IgD-negative memory B cell (primary cell): ENCODE measurements at regions not wholly inside any gene's neighbourhood (a gene's known extent, or its start where the extent isn't known, plus 50 kb on each side); places are given as distances from the start of the nearest gene placed in this dataset.
A peak's percentile ranks its signal among the peaks of the same experiment; 100 is the strongest.
"Not testable (repeated sequence)": the region's sequence is repeated elsewhere in the genome, so short reads cannot be mapped to it uniquely, and the experiment has no call there.

Experiments used
- H3K27ac Mint-ChIP-seq, 3 donors: one replicate each; pipeline ENCODE4 v1.8.0; 2020 to 2022; ENCODE audit warnings: mild to moderate bottlenecking in 3 of 3, mixed read lengths in 3 of 3, moderate library complexity in 1 of 3
- H3K27me3 Mint-ChIP-seq: one replicate; pipeline ENCODE4 v1.8.0; 2021; ENCODE audit warnings: mixed read lengths
- H3K36me3 Mint-ChIP-seq: one replicate; pipeline ENCODE4 v1.8.0; 2020; ENCODE audit warnings: mild to moderate bottlenecking, mixed read lengths
- H3K4me1 Mint-ChIP-seq, 3 donors: one replicate each; pipeline ENCODE4 v1.8.0; 2020 to 2022; ENCODE audit warnings: mixed read lengths in 3 of 3, mild to moderate bottlenecking in 1 of 3
- H3K4me3 Mint-ChIP-seq, 4 donors: one replicate each; pipeline ENCODE4 v1.8.0; 2020 to 2022; ENCODE audit warnings: mild to moderate bottlenecking in 4 of 4, mixed read lengths in 4 of 4, moderate library complexity in 3 of 4
- H3K9me3 Mint-ChIP-seq, 3 donors: one replicate each; pipeline ENCODE4 v1.8.0; 2020 to 2021; ENCODE audit warnings: mixed read lengths in 3 of 3, mild to moderate bottlenecking in 1 of 3

DNA sequence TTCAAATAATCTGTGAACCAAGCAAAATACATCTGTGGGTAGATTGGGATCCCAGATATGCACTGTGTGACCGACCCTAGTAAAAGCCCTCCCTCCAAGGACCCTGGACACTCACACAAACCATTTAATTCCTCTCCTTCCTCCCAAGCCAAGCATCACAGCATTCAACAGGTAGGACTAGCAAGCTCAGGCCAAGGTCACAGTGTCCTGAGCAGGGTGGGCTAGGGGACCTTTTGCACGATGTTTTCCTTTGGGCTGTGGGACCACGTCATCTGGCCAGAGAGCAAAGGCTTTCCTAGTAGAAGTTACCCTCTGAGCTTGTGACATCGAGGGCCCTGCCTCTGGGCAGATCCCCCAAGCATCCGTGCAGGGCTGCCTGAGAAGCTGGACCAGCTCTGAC is 297.6 kb upstream of the ZNF507 start:
- H3K9me3 Mint-ChIP-seq: peaks cover 2 to 5% (median 5%) of the 10 kb centered on the region in 3 donors
- H3K4me3 Mint-ChIP-seq: no peak overlapping the region
- H3K27ac Mint-ChIP-seq: no peak overlapping the region
- no peaks in the 10 kb centered on the region for H3K27me3 Mint-ChIP-seq
- H3K36me3 Mint-ChIP-seq: no peaks in the 10 kb centered on the region
- H3K4me1 Mint-ChIP-seq: no peaks in the 10 kb centered on the region

DNA sequence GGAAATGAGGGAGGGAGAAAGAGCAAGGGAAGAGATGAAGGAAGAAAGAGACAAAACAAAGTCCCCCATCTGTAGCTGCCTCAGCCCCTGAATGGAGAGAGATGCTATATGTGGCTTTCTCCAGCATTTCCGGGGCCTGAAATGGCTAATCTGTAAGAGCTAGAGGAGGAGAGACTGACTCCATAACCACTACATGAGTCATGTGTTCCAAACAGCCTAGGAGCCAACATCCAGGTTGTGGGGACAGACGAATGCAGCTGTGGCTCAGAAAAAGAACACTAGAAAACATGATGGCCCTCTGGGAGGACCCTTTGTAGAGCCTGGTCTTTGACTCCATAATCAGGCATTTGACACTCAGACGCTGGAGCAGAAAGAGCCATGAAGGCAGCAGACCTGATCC is 292.0 kb upstream of the ZNF507 start:
- Mint-ChIP-seq H3K27me3 (no peaks in the 10 kb centered on the region), H3K27ac (no peak overlapping the region), H3K9me3 (peaks cover 4 to 7% (median 6%) of the 10 kb centered on the region in 3 donors), H3K36me3 (no peaks in the 10 kb centered on the region), H3K4me1 (no peaks in the 10 kb centered on the region), H3K4me3 (no peak overlapping the region)

DNA sequence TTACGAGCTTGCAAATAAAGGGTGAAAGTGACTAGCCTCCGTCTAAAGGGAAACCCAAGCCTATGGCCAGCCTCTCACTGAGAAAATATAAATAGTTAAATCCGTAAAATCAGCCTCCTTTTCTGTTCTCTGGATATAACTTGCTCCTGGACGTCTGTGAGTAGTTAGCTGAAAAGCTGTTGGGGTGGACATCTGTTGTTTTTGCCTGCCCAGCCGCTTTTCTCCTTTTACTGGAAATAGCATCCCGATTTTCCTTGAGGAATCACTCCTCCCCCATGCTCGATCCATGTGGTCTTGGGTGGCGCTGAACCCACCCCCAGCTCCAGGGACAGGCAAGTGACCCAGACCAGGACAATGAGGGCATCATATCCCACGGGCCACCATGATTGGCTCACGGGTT is 291.5 kb upstream of the ZNF507 start:
- Mint-ChIP-seq H3K4me1 (no peaks in the 10 kb centered on the region), H3K4me3 (no peak overlapping the region), H3K27me3 (no peaks in the 10 kb centered on the region), H3K36me3 (no peaks in the 10 kb centered on the region), H3K27ac (no peak overlapping the region), H3K9me3 (peaks cover 4 to 7% (median 7%) of the 10 kb centered on the region in 3 donors)

DNA sequence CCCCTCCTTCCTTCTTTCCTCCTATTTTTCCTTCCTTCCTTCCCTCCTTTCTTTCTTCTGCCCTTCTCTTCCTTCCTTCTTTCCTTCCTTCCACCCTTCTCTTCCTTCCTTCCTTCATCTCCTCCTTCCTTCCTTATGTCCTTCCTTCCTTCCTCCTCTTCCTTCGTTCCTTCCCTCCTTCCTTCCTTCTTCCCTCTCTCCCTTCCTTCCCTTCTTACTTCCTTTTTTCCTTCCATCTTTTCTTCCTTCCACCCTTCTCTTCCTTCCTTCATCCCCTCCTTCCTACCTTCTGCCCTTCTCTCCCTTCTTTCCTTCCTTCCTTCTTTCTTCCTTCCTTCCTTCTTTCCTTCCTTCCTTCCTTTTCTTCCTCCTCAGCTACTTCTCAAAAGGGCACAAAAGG is 287.3 kb upstream of the ZNF507 start:
- Mint-ChIP-seq H3K4me3 (no peak overlapping the region), H3K27me3 (no peaks in the 10 kb centered on the region), H3K27ac (no peak overlapping the region), H3K9me3 (peaks cover 5 to 8% (median 6%) of the 10 kb centered on the region in 3 donors), H3K36me3 (no peaks in the 10 kb centered on the region), H3K4me1 (no peaks in the 10 kb centered on the region)

DNA sequence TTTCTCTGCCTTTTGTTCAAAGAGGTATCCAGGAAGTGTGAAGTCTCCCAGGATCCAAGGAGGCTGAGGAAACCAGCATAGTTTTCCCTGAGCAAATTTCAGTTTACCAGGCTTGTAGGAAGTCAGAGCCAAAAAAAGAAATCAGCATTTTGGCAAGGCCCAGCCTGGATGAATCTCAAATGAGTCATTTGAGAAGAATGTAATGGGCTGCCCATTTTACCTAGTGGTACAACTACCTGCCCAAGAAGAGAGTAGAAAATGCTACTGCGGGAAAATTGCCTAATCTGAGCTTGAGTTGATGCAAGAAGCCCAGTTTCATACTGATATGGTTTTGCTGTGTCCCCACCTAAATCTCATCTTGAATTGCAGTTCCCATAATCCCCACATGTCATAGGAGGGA is 284.1 kb upstream of the ZNF507 start:
- no peak overlapping the region for H3K4me3 Mint-ChIP-seq
- H3K36me3 Mint-ChIP-seq: no peaks in the 10 kb centered on the region
- H3K27ac Mint-ChIP-seq: no peak overlapping the region
- no peaks in the 10 kb centered on the region for H3K4me1 Mint-ChIP-seq
- peaks cover 2 to 13% (median 4%) of the 10 kb centered on the region in 3 donors for H3K9me3 Mint-ChIP-seq
- H3K27me3 Mint-ChIP-seq: peaks cover 1% of the 10 kb centered on the region

DNA sequence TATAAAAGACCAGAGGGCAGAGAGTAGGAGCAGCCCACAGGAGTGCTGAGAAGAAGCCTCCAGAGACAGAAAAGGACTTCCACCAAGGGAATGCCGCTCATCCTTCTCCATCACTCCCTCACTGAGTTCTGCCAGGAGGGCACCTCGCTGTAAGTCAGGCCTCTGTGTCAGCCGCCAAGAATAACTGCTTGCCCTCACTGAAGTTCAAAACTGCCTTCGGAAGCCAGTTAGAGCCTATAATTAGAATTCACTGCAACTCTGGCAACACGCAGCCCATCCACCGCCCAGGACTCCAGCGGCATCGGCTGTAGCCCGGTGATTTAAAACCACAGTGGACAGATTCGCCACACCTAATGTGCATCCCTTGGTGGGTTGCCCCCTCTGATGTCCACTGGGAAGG is 281.8 kb upstream of the ZNF507 start:
- Mint-ChIP-seq H3K4me1 (no peaks in the 10 kb centered on the region), H3K27ac (no peak overlapping the region), H3K36me3 (no peaks in the 10 kb centered on the region), H3K4me3 (no peak overlapping the region), H3K9me3 (peaks cover 0 to 13% (median 4%) of the 10 kb centered on the region in 3 donors), H3K27me3 (peaks cover 1% of the 10 kb centered on the region)

DNA sequence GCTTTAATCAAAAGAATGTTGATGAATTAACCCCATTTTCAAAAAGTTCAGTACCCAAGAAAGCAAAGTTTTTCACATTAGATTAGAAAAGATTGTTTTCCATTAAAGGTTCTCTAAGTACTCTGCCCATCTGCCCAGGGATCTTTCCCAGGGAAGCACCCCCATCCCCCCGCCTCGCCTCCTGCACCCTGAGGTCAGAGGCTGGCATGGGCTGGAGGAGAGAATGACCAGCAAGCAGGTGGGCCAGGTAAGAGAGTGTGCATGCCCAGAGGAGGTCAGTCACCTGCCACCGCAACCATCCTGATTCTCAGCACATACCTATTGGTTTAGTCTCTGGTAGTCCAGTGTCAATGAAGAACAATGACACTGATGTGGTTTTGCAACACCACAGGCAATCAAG is 279.4 kb upstream of the ZNF507 start:
- Mint-ChIP-seq H3K36me3 (no peaks in the 10 kb centered on the region), H3K27me3 (peaks cover 1% of the 10 kb centered on the region), H3K9me3 (peaks cover 0 to 8% (median 3%) of the 10 kb centered on the region in 3 donors), H3K27ac (no peak overlapping the region), H3K4me3 (no peak overlapping the region), H3K4me1 (peaks cover 0 to 1% (median 0%) of the 10 kb centered on the region in 3 donors)

DNA sequence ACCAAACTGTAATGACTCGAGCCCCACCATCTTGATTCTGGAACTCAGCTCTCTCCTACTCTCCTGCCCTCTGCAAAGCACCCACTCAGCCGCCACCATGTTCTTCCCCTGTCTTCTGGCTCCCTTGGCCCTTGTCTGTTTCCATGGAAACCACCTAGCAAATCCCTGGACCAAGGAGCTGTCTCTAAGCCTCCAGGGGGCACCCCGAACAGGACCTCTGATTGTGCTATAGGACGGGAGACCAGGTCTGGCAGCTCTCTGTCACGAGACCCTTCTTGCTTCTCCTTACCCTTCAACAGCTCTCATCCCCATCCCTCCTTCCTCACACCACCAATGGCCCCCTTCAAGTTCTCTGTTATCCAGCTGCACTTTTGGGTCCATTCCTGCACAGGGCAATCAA is 277.7 kb upstream of the ZNF507 start:
- Mint-ChIP-seq H3K36me3 (no peaks in the 10 kb centered on the region), H3K4me3 (no peak overlapping the region), H3K9me3 (peaks cover 0 to 4% (median 4%) of the 10 kb centered on the region in 3 donors), H3K27ac (no peak overlapping the region), H3K27me3 (peaks cover 1% of the 10 kb centered on the region), H3K4me1 (peaks cover 0 to 1% (median 0%) of the 10 kb centered on the region in 3 donors)

DNA sequence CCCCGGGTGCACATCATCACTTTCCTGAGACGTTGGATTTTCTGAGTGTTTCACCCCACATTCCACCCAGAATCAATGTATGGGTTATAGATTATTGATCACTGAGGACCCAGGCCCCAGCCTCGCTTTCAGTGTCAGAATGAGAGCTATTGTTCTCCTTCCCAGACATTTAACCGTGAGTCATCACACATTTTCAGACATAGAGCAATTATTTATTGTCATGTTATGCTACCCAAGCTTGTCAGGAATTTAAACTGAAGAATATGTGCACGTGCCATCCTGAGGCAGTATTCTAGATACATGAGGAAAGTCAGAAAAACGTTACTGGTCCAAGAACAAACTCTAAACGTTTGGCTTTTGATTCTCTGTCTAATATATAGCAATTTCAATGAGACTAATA is 276.6 kb upstream of the ZNF507 start:
- peaks cover 0 to 4% (median 4%) of the 10 kb centered on the region in 3 donors for H3K9me3 Mint-ChIP-seq
- H3K27me3 Mint-ChIP-seq: peaks cover 1% of the 10 kb centered on the region
- no peaks in the 10 kb centered on the region for H3K36me3 Mint-ChIP-seq
- peaks cover 0 to 1% (median 0%) of the 10 kb centered on the region in 3 donors for H3K4me1 Mint-ChIP-seq
- H3K4me3 Mint-ChIP-seq: no peak overlapping the region
- no peak overlapping the region for H3K27ac Mint-ChIP-seq

DNA sequence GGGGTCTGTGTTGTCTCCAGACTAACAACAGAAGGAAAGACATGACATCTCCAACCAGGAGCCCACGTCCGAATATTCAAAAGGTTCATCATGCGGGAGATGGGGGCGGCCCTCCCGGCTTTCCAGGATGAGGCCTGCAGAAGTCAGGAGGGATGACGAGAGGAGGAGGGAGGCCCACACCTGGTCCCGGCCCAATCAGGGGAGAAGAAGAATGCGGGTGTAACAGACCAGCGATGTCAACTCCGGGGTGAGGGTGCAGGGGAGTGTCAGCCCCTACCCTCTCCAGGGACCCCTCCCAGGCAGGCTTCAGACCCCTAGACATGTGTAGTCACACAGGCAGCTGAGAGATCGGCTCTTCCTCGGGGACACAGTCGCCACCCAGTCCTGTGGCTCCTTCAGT is 275.3 kb upstream of the ZNF507 start:
- peaks cover 1% of the 10 kb centered on the region for H3K27me3 Mint-ChIP-seq
- H3K9me3 Mint-ChIP-seq: peaks cover under 1 to 2% (median 2%) of the 10 kb centered on the region in 3 donors
- H3K36me3 Mint-ChIP-seq: no peaks in the 10 kb centered on the region
- H3K4me1 Mint-ChIP-seq: peaks cover 0 to 1% (median 0%) of the 10 kb centered on the region in 3 donors
- H3K27ac Mint-ChIP-seq: no peak overlapping the region
- no peak overlapping the region for H3K4me3 Mint-ChIP-seq

DNA sequence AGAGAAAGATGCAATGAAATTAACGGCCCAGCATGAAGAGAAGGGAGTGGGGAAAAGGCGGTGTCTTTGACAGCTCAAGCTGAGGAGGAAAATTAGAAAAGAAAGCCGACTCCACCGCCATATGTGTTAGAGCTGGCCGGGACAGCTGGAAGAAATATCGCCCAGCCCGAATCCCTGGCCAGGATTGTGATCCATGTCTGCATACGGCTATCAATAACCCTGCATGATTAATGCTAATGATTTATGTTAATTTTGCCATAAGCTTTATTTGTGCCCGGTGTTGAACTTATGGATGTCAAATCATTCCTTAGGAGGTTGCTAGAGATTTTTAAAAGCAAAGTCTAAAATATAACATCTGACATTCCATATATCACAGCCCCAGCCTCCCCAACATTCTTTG is 263.4 kb upstream of the ZNF507 start:
- Mint-ChIP-seq H3K27ac (no peak overlapping the region), H3K27me3 (no peaks in the 10 kb centered on the region), H3K4me3 (peak overlapping the region in 1 of 4 donors; percentile 52), H3K4me1 (no peaks in the 10 kb centered on the region), H3K9me3 (peaks cover 8 to 23% (median 13%) of the 10 kb centered on the region in 3 donors), H3K36me3 (peaks cover 1% of the 10 kb centered on the region)

DNA sequence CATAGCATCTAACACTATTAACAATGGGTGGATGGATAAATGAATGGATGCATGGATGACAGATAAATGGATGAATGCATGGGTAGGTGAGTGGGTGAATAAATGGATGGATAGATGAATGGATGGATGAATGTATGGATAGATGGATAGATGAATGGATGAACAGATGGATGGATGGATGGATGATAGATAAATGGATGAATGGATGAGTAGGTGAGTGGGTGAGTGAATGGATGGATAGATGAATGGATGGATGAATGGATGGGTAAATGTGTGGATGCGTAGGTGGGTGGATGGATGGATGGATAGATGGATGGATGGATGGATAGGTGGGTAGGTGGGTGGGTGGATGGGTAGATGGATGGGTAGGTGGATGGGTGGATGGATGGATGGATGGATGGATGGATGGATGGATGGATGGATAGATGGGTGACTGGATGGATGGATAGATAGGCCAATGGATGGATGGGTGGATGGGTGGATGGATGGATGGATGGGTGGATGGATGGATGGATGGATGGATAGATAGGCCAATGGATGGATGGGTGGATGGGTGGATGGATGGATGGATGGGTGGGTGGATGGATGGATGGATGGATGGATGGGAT is 260.6 kb upstream of the ZNF507 start:
- H3K4me3 Mint-ChIP-seq, H3K36me3 Mint-ChIP-seq, H3K27ac Mint-ChIP-seq, H3K27me3 Mint-ChIP-seq, H3K4me1 Mint-ChIP-seq: not testable (repeated sequence)
- H3K9me3 Mint-ChIP-seq: peaks cover 9 to 23% (median 12%) of the 10 kb centered on the region in 3 donors

DNA sequence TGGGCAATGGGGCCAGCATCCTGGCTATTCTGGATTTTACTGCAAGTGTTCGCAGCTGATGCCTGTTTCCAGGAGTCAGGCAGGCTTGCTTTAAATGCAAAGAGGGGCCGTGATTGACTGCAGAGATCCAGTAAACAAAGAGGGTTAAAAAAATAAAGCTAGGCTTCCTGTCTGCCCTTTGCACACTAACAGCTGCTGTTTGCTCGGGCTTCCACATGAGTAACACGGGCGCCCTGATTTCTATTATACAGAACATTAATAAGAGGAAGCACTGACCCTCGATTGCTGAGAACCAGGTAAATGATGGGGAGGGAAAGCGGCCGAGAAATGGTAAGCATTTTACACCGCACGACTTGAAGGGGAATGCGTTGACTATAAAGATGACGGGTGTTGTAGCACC is 254.2 kb upstream of the ZNF507 start:
- Mint-ChIP-seq H3K36me3 (no peaks in the 10 kb centered on the region), H3K27ac (no peak overlapping the region), H3K27me3 (no peaks in the 10 kb centered on the region), H3K4me3 (no peak overlapping the region), H3K4me1 (no peaks in the 10 kb centered on the region), H3K9me3 (peaks cover 10 to 11% (median 10%) of the 10 kb centered on the region in 3 donors)

DNA sequence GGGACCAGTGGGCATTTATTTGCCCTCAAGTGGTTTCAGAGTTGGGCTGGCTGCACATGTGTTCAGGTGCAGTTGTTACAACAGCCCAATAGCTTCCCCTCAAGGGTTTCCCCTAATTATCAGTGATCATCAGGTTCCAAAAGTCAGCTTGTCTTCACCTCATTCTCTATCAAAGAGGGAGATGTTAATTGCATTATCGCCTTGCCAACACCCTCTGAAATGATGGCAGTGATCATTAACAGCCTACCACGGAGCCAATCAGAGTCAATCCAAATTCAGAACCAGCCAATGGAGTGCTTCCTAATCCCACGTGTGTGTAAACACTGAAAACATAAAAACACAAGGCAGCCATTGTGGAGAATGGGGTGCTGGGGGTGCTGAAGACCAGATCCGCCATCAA is 248.4 kb upstream of the ZNF507 start:
- Mint-ChIP-seq H3K27me3 (no peaks in the 10 kb centered on the region), H3K36me3 (no peaks in the 10 kb centered on the region), H3K4me1 (no peaks in the 10 kb centered on the region), H3K27ac (no peak overlapping the region), H3K4me3 (no peak overlapping the region), H3K9me3 (peaks cover 9 to 28% (median 13%) of the 10 kb centered on the region in 3 donors)

DNA sequence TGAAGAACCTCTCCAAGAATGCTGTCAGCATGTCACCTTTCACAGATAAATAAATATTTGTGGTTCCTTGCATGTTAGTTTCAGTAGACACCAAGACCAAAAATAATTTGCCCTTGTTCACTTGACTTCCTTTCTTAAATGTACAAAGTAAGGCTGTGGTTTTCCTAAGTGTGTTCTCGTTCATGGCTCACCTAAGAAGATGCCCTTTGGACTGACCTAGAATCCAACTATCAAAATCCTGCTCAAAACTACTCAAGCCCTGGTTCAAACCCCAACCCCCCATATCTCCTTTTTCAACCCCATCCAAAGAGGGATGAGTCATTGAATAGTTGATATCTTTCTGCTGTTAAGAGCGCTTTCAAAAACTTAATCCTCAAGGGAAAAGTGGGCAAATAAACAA is 247.8 kb upstream of the ZNF507 start:
- H3K27ac Mint-ChIP-seq: no peak overlapping the region
- H3K9me3 Mint-ChIP-seq: peaks cover 9 to 28% (median 13%) of the 10 kb centered on the region in 3 donors
- no peaks in the 10 kb centered on the region for H3K4me1 Mint-ChIP-seq
- H3K4me3 Mint-ChIP-seq: no peak overlapping the region
- H3K36me3 Mint-ChIP-seq: no peaks in the 10 kb centered on the region
- peaks cover 1% of the 10 kb centered on the region for H3K27me3 Mint-ChIP-seq

DNA sequence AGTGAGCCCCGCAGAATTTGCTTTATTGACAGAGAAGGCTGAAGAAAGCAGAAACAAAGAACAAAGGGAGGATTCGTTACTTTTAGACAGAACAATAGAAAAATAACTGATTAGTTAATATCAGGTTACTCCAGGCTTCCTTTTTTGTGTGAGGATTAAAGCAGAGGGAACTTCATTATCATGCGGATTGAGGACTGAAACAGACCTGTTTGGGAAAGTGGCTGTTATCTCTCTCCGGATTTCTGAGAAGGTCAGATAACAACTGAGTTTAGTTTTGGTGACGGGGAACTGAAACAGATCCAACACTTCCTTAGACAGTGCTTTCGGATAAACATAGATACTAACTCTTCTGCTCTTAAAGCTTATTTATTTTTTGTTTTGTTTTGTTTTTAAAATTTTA is 246.4 kb upstream of the ZNF507 start:
- Mint-ChIP-seq H3K9me3 (peaks cover 5 to 28% (median 13%) of the 10 kb centered on the region in 3 donors), H3K4me3 (no peak overlapping the region)

More for the DNA sequence above, 246.4 kb upstream of the ZNF507 start:
- Mint-ChIP-seq H3K36me3 (no peaks in the 10 kb centered on the region), H3K27ac (no peak overlapping the region), H3K4me1 (no peaks in the 10 kb centered on the region), H3K27me3 (peaks cover 2% of the 10 kb centered on the region)
